Activated naive CD4-positive, alpha-beta T cell treated with anti-CD3 and anti-CD28 coated beads, Interleukin-2, amount 50 U/mL, for 72 hours (primary cell): ENCODE measurements at regions not wholly inside any gene's neighbourhood (a gene's known extent, or its start where the extent isn't known, plus 50 kb on each side); places are given as distances from the start of the nearest gene placed in this dataset.
"Not testable (repeated sequence)": the region's sequence is repeated elsewhere in the genome, so short reads cannot be mapped to it uniquely, and the experiment has no call there.

Experiments
- ATAC-seq, 2 donors: fragments of 150-1000 bp; cut with Tn5 transposase; 2 replicates each; pipeline ENCODE4 v1.10.0; 2021; ENCODE audit warnings: mild to moderate bottlenecking in 2 of 2, moderate library complexity in 2 of 2
- DNase-seq, 2 donors: peaks; one replicate each; pipeline ENCODE4 v3.0.0; 2021 to 2022; ENCODE audit warnings: low spot score in 2 of 2
- H3K27ac Mint-ChIP-seq, 2 donors: one replicate each; pipeline ENCODE4 v1.8.0; 2022; ENCODE audit warnings: mild to moderate bottlenecking in 2 of 2, mixed read lengths in 2 of 2
- H3K36me3 Mint-ChIP-seq, 2 donors: one replicate each; pipeline ENCODE4 v1.8.0; 2022; ENCODE audit warnings: mixed read lengths in 2 of 2
- H3K9me3 Mint-ChIP-seq, 2 donors: one replicate each; pipeline ENCODE4 v1.8.0; 2022; ENCODE audit warnings: mixed read lengths in 2 of 2

DNA sequence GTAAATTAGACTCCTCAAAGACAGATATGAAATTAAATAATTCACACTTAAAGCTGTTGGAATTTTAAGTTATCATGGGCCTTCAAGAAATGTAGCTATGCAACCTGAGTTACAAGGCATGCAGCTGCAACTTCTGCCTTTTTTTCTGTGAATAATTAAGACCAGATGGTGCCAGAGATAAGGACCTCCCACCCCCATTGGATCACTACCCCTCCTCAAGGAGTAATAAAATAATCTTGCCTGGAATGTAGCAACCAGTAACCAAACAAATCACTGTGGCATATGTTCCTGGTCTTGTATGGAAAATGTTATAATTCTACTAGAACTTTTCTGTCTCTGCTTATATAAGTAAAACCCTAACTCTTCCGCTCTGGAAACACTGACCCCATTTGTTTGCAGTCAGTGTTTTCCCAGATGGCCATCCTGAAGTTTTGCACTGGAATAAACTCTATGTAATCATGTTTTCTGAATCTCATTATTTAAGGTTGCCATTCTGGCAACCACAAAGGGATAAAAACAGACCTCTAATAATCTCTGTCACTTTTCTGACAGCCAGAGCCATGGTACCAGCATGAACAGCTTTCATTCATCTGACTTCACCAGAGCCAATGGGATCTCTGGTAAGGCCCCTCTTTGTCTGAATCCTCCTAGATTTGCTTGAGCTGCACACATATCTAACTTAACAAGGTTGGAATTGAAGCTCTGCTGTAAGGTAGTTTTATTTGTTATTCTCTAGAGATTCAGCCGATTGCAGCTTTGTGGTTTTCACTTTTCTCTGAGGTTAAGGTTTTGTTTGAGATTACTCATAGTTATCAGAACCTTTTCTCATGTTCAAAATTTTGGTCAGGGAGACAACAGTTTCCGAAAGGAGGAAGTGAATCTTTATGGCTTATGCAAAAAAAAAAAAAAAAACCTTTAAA lies 274.6 kb downstream of the NAF1 start:
- H3K9me3 Mint-ChIP-seq, result peaks cover 8 to 9% of the 10 kb centered on the region in 2 donors
- no peaks in the 10 kb centered on the region for H3K36me3 Mint-ChIP-seq
- H3K27ac Mint-ChIP-seq, result no peak overlapping the region
- ATAC-seq (peak in 1 of 2 donors; percentile 89), DNase-seq (no peak)

DNA sequence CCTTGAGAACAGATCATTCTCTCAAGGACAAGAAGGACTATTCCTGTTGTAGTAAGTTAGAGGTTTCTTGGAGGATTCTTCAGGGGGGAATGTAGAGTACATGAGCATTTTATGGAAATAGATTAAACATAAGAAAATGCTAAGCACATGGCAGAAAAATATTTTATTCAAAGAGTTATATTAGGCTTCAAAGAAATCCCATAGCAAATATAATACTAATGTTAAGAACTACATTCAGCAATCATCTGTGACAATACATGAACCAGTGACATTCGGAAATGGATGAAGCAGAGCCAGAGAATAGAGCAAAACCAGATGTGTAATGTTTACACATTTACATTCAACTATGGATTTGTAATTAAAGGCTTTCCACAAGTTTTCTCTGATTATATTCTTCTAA lies 288.6 kb downstream of the NAF1 start:
- Mint-ChIP-seq H3K27ac (no peak overlapping the region), H3K9me3 (peaks cover 3 to 6% of the 10 kb centered on the region in 2 donors), H3K36me3 (no peaks in the 10 kb centered on the region)
- ATAC-seq (no peak), DNase-seq (no peak)

DNA sequence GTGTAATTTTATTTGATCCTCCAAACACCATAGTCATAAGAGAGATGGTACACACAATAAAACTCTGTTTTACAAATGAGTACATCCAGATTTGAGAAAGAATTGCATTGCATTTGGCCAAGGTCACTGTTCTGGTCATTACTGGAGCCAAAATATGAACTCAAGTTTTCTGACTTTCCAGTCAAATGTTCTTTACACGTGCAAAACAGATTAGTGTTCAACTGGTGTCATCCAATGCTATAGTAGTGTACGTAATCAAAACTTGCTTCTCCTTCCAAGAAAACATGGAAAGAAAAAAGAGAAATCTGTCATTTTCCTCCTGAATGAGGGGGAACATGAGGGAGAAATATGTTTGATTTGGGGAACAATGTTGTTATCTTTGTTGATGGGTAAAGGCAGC lies 291.9 kb downstream of the NAF1 start:
- no peaks in the 10 kb centered on the region for H3K36me3 Mint-ChIP-seq
- H3K27ac Mint-ChIP-seq, result no peak overlapping the region
- DNase-seq (no peak), ATAC-seq (no peak)
- peaks cover 0 to 6% of the 10 kb centered on the region in 2 donors for H3K9me3 Mint-ChIP-seq

DNA sequence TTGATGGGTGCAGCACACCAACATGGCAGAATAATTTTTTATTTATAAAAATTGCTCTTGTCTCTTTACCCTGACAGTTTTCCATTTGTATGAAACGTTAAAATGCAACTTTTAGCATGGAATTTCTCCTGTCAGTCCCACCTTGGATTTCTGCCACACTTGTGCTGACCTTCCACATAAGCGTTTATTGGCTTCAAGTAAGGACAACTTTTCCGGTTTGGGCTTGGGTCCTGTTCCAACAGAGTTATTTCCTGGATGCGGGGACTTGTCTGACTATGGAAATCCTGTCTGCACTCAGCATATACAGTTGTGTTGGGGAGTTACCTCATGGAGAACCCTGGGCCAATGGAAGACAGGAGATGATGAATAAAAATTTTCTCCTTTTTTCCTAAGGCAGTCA lies 294.7 kb downstream of the NAF1 start:
- DNase-seq, result no peak
- Mint-ChIP-seq H3K9me3 (peaks cover 11% of the 10 kb centered on the region in 2 donors), H3K36me3 (no peaks in the 10 kb centered on the region), H3K27ac (no peak overlapping the region)
- ATAC-seq, result no peak

DNA sequence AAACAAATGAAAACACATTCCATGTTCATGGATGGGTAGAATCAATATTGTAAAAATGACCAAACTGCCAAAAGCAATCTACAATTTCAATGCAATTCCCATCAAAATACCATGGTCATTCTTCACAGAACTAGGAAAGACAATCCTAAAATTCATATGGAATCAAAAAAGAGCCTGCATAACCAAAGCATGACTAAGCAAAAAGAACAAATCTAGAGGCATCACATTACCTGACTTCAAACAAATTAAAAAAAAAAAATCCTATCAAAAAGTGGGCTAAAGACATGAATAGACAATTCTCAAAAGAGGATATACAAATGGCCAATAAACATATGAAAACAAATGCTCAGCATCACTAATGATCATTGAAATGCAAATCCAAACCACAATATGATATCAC lies 297.5 kb downstream of the NAF1 start:
- H3K36me3 Mint-ChIP-seq, result peaks cover 0 to 6% of the 10 kb centered on the region in 2 donors
- H3K27ac Mint-ChIP-seq, result no peak overlapping the region
- H3K9me3 Mint-ChIP-seq, result peaks cover 13 to 31% of the 10 kb centered on the region in 2 donors
- DNase-seq, result no peak
- ATAC-seq, result no peak

DNA sequence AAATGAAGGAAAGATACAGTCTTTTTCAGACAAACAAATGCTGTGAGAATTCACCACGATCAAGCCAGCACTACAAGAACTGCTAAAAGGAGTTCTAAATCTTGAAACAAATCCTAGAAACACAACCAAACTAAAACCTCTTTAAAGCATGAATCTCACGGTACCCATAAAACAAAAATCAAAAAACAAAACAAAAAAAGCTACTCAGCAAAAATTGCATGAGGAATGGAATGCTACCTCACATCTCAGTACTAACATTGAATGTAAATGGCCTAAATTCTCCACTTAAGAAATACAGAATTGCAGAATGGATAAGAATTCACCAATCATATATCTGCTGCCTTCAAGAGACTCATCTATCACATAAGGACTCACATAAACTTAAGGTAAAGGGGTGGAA lies 300.1 kb downstream of the NAF1 start:
- H3K9me3 Mint-ChIP-seq, result peaks cover 14 to 35% of the 10 kb centered on the region in 2 donors
- peaks cover 0 to 6% of the 10 kb centered on the region in 2 donors for H3K36me3 Mint-ChIP-seq

DNA sequence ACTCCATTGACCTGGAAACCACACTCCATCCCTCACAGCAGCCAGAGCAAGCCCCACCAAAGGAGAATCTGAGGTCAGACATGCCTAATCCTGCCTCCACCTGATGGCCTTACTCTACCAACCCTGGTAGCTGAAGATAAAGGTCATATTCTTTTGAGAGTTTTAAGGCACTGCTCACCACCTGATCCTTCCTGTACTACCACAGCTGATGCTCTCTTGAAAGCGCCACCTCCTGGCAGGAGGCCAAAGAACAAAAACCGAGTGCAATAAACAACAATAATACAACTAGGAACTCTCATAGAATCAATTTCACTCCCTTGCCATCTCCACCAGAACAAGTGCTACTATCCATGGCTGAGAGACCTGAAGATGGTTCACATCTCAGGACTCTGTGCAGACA lies 301.6 kb downstream of the NAF1 start:
- ATAC-seq, result no peak
- Mint-ChIP-seq H3K27ac (no peak overlapping the region), H3K9me3 (peaks cover 14 to 35% of the 10 kb centered on the region in 2 donors)

More for the DNA sequence above, 300.1 kb downstream of the NAF1 start:
- H3K27ac Mint-ChIP-seq, result no peak overlapping the region
- DNase-seq, result no peak
- no peak for ATAC-seq

DNA sequence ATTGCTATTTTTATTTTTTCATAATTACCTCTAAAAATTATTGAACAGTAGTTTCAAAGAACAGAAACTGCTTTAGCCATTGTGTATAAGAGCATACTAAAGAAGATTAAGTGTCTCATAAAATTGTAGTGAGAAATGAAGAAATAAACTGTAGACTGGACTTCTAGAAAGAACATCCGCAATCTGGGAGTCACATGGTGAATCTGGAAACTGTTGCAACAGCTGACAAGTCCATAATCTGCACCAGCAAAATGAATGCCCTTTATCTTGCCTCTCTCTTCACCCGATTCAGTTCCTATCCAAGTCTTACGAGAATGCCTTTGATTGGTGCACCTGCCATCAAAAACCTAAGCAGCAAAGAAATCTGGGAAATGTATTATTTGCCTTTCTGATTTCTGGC lies 312.9 kb downstream of the NAF1 start:
- DNase-seq, result no peak
- no peak for ATAC-seq
- Mint-ChIP-seq H3K27ac (no peak overlapping the region), H3K9me3 (peaks cover 0 to 10% of the 10 kb centered on the region in 2 donors), H3K36me3 (no peaks in the 10 kb centered on the region)

More for the DNA sequence above, 301.6 kb downstream of the NAF1 start:
- peaks cover 0 to 6% of the 10 kb centered on the region in 2 donors for H3K36me3 Mint-ChIP-seq
- no peak for DNase-seq

DNA sequence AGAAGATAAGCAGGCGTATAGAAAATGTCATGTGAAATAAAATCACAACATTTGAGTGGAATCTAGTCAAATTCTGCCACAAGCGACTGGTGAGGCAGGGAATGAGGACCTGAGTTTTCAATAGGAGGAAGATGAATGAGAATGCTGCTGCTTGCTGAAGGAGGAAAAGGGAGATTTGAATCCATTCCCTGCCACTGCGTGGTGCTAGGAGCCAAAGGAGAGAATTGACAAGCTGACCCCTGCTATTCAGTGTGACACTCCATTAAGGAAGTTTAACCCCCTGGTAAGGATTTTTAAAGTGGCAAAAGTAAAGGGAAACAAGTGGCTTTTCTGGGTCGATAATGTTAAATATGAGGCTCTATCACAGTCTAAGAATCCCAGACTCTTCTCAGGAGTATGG lies 314.0 kb downstream of the NAF1 start:
- Mint-ChIP-seq H3K36me3 (no peaks in the 10 kb centered on the region), H3K27ac (no peak overlapping the region), H3K9me3 (peaks cover 0 to 6% of the 10 kb centered on the region in 2 donors)
- DNase-seq, result no peak
- no peak for ATAC-seq

DNA sequence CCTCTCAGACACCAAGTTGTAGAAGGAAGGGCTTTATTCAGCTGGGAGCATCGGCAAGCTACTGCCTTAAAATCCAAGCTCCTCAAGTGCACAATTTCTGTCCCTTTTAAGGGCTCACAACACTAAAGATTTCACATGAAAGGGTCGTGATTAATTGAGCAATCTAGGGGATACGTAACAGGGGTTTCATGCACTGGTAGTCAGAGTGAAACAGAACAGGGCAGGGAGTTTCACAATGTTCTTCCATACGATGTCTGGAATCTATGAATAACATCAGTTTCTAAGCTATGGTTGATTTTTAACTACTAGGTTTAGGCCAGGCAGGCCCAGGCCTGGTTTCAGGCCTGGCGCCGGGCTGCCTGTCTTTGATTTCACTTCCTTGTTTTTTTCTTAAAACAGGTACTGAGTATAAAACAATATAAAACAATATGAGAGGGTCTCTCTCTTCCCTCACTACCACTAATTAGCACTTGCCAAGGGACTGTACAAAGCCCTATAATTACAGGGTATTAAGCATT lies 315.4 kb downstream of the NAF1 start:
- DNase-seq, ATAC-seq, H3K36me3 Mint-ChIP-seq, H3K9me3 Mint-ChIP-seq, H3K27ac Mint-ChIP-seq: not testable (repeated sequence)

DNA sequence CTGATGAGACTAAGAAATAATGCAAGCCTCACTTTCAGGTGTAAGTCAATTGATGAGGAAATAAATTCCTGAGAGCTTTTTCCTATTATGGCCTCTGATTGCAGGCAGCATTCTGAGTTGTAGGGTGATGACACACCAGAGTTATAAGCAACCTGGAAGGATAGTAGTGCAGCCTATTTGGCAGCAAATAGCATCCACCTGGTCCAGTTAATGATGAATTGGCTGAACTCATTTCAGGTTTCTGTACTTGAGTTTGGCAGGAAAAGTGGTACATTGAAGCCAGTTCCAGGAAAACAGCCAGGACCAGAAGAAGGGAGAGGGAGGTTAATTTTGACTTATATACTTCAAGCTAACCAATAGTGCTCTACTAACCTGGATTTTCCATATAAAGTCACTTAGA lies 316.8 kb downstream of the NAF1 start:
- DNase-seq, result no peak
- Mint-ChIP-seq H3K36me3 (no peaks in the 10 kb centered on the region), H3K27ac (no peak overlapping the region), H3K9me3 (peaks cover 0 to 6% of the 10 kb centered on the region in 2 donors)
- no peak for ATAC-seq

DNA sequence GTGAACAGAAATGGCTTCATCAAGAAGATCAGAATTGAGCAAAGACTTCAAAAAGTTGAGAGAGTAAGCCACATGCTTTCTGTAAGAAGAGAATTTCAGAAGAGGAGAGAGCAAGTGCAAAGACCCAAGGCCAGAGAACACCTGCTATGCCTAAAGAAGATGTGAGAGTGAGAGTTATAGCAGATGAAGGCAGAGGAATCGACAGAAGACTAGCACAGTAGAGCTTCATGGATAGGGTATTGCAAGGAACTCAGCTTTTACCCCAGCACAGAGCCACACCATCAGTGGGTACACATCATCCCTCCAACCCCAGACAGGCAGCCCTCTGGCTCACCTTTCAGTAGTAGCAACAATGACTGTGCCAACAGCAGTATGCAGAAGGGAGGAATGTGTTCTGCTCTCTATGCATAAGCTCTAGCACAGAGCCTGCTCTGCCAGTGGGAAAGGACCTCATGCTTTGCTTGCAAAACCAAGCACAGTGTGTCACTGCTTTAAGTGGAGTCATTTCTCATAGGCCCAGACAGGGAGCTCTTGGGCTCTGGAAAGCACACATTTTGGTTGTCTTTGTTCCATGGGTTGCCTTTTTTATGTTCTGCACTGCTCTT lies 318.6 kb downstream of the NAF1 start:
- ATAC-seq (no peak), DNase-seq (no peak)
- no peak overlapping the region for H3K27ac Mint-ChIP-seq
- H3K9me3 Mint-ChIP-seq, result peaks cover 0 to 6% of the 10 kb centered on the region in 2 donors
- no peaks in the 10 kb centered on the region for H3K36me3 Mint-ChIP-seq

DNA sequence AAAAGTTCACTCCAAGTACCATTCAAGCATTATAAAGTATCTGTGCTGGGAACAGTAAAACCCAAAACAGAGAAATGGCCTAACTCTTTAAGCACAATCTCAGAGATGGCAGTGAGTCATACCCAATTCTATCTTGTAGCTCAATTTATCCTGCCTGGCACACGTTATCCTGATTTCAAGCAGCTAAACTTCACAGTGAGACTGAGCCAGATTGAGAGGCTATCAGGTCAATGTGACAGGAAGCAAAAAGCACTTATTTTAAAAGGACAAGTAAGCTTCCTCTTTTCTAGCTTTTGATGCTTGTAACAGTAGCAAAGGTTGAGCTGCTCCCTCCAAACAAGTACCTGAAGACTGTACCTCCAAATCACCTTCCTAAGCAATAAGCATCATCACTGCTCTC lies 324.9 kb downstream of the NAF1 start:
- no peak overlapping the region for H3K27ac Mint-ChIP-seq
- DNase-seq, result no peak
- no peaks in the 10 kb centered on the region for H3K36me3 Mint-ChIP-seq
- peaks cover 0 to 6% of the 10 kb centered on the region in 2 donors for H3K9me3 Mint-ChIP-seq
- no peak for ATAC-seq

DNA sequence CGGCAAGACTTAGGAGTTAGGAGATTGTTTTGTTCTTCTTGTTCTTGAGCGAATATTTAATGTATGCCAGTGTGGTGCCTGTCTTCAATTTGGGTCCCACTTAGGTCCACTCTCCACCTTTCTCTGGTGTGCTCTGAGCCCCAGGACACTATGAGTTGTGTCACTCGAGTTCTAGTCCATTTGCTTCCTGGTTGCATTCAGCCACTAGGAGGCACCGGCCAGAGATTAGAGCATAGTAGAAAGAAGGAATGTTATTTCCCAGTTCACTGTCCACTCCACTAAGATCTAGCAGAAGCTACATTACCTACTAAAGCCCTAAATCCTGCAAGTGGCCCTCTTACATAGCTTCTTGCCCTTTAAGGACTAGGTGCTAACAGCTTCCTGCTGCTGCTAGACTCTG lies 326.9 kb downstream of the NAF1 start:
- ATAC-seq (no peak), DNase-seq (no peak)
- Mint-ChIP-seq H3K36me3 (no peaks in the 10 kb centered on the region), H3K9me3 (peaks cover 0 to 14% of the 10 kb centered on the region in 2 donors), H3K27ac (no peak overlapping the region)

DNA sequence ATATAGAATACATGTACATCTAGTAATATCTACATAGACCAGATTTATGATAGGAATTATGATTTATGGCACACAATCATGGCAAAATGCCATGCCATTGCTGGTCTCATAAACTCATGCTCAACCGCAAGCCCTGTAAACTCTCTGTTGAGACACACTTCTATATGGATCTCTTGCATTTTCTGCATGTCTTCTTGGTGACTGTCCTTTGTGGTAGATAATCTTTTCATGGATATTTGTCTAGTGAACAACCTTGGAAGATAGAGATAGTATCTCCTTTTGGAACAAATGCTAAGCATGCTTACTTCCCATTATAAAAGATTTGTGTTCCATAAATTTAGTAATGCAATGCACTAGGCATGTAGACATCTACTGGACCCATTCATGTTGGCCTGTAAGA lies 328.0 kb downstream of the NAF1 start:
- peaks cover 0 to 14% of the 10 kb centered on the region in 2 donors for H3K9me3 Mint-ChIP-seq
- no peak overlapping the region for H3K27ac Mint-ChIP-seq
- ATAC-seq, result no peak
- no peak for DNase-seq
- H3K36me3 Mint-ChIP-seq, result no peaks in the 10 kb centered on the region

DNA sequence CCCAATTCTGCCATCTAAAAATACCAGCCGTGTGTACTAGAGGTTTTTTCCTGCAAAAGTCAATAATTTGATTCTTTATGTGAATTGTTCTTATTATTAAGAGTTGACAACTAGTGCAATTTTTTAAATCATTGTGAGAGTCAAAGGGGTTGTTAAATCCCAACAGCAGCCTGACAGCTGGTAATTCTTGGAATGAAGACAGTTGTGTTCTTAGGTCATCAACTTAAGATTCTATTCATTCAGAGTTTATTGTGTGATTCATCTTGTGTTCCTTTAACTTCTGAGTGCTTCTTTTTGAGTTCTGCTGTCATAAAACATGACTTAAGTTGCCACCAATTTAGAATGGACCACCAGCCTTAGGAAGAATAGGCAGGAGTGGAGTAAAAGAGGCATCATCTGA lies 329.0 kb downstream of the NAF1 start:
- H3K9me3 Mint-ChIP-seq, result peaks cover 0 to 14% of the 10 kb centered on the region in 2 donors
- ATAC-seq (no peak), DNase-seq (no peak)
- no peak overlapping the region for H3K27ac Mint-ChIP-seq
- no peaks in the 10 kb centered on the region for H3K36me3 Mint-ChIP-seq

DNA sequence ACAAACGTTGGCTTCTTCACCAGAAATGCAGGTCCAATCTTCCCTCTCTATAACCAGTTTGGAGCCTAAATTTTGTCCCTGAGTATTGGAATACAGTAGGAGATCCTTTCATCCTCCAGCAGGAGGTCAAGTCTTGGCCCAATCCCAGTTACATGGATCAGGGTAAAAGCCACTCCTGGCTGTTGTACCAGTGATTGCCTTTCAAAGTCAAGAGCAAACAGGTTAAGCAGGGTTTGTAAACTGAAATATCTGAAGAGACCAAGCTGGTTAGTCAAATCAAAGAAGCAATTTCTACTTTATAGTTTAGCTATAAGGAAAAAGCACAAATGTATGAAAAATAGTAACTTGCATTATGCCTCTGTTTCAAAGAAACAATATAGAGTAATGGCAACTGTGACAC lies 329.4 kb downstream of the NAF1 start:
- Mint-ChIP-seq H3K27ac (no peak overlapping the region), H3K9me3 (peaks cover 0 to 14% of the 10 kb centered on the region in 2 donors), H3K36me3 (no peaks in the 10 kb centered on the region)
- ATAC-seq (no peak), DNase-seq (no peak)
